IPS-15b (cell line): ENCODE measurements at regions not wholly inside any gene's neighbourhood (a gene's known extent, or its start where the extent isn't known, plus 50 kb on each side); places are given as distances from the start of the nearest gene placed in this dataset.
"Not testable (repeated sequence)": the region's sequence is repeated elsewhere in the genome, so short reads cannot be mapped to it uniquely, and the experiment has no call there.

ENCODE experiments used
- H3K27me3 ChIP-seq: one replicate; pipeline ENCODE4 v1.6.1; 2013; ENCODE audit warnings: low read length; ENCODE audit not compliant: control insufficient read depth, insufficient read depth
- H3K36me3 ChIP-seq: one replicate; pipeline ENCODE4 v1.6.1; 2013; ENCODE audit warnings: low read length; ENCODE audit not compliant: control insufficient read depth, insufficient read depth
- H3K4me1 ChIP-seq: one replicate; pipeline ENCODE4 v1.6.1; 2013; ENCODE audit warnings: mild to moderate bottlenecking, low read length; ENCODE audit not compliant: control insufficient read depth, insufficient read depth
- H3K4me3 ChIP-seq: one replicate; pipeline ENCODE4 v1.5.1; 2013; ENCODE audit warnings: low read depth, low read length
- H3K9ac ChIP-seq: one replicate; pipeline ENCODE4 v1.6.1; 2013; ENCODE audit warnings: low read depth, mild to moderate bottlenecking, low read length
- H3K9me3 ChIP-seq: one replicate; pipeline ENCODE4 v1.6.1; 2013; ENCODE audit warnings: mild to moderate bottlenecking, low read length; ENCODE audit not compliant: control insufficient read depth, insufficient read depth

- no peak overlapping the region for H3K4me3 ChIP-seq
- H3K36me3 ChIP-seq, result no peaks in the 10 kb centered on the region
- H3K4me1 ChIP-seq, result peaks cover 8% of the 10 kb centered on the region
- H3K9me3 ChIP-seq, result no peaks in the 10 kb centered on the region
- no peak overlapping the region for H3K9ac ChIP-seq
- no peaks in the 10 kb centered on the region for H3K27me3 ChIP-seq
These were observed 197.6 kb downstream of the BCL11A start for GRCh38 chr2:60355849-60356261.

- Histone ChIP-seq H3K9ac (no peak overlapping the region), H3K36me3 (no peaks in the 10 kb centered on the region), H3K4me3 (no peak overlapping the region), H3K4me1 (peaks cover 8% of the 10 kb centered on the region), H3K9me3 (no peaks in the 10 kb centered on the region), H3K27me3 (no peaks in the 10 kb centered on the region)
These were observed 198.7 kb downstream of the BCL11A start for GRCh38 chr2:60354713-60355112.

- H3K9ac ChIP-seq, result no peak overlapping the region
- H3K4me1 ChIP-seq, result peaks cover 8% of the 10 kb centered on the region
- no peaks in the 10 kb centered on the region for H3K27me3 ChIP-seq
- no peak overlapping the region for H3K4me3 ChIP-seq
- no peaks in the 10 kb centered on the region for H3K36me3 ChIP-seq
- no peaks in the 10 kb centered on the region for H3K9me3 ChIP-seq
These were observed 199.6 kb downstream of the BCL11A start for GRCh38 chr2:60353863-60354262.

- Histone ChIP-seq H3K9me3 (no peaks in the 10 kb centered on the region), H3K4me3 (no peak overlapping the region), H3K36me3 (no peaks in the 10 kb centered on the region), H3K4me1 (peaks cover 8% of the 10 kb centered on the region), H3K27me3 (no peaks in the 10 kb centered on the region), H3K9ac (no peak overlapping the region)
These were observed 200.1 kb downstream of the BCL11A start for GRCh38 chr2:60353406-60353800.

GRCh38 chr2:60352491-60353405 lies 200.7 kb downstream of the BCL11A start:
- no peaks in the 10 kb centered on the region for H3K36me3 ChIP-seq
- H3K4me3 ChIP-seq, result no peak overlapping the region
- H3K4me1 ChIP-seq, result peaks cover 8% of the 10 kb centered on the region
- no peak overlapping the region for H3K9ac ChIP-seq
- H3K27me3 ChIP-seq, result no peaks in the 10 kb centered on the region
- no peaks in the 10 kb centered on the region for H3K9me3 ChIP-seq

GRCh38 chr2:60351802-60352201 lies 201.7 kb downstream of the BCL11A start:
- Histone ChIP-seq H3K9me3 (no peaks in the 10 kb centered on the region), H3K4me3 (no peak overlapping the region), H3K36me3 (no peaks in the 10 kb centered on the region), H3K9ac (no peak overlapping the region), H3K27me3 (no peaks in the 10 kb centered on the region), H3K4me1 (peaks cover 8% of the 10 kb centered on the region)

GRCh38 chr2:60351321-60351720 lies 202.1 kb downstream of the BCL11A start:
- Histone ChIP-seq H3K27me3 (no peaks in the 10 kb centered on the region), H3K36me3 (no peaks in the 10 kb centered on the region), H3K4me3 (no peak overlapping the region), H3K9ac (no peak overlapping the region), H3K9me3 (no peaks in the 10 kb centered on the region), H3K4me1 (peaks cover 8% of the 10 kb centered on the region)

- Histone ChIP-seq H3K9ac (no peak overlapping the region), H3K4me3 (no peak overlapping the region), H3K9me3 (no peaks in the 10 kb centered on the region), H3K4me1 (peaks cover 8% of the 10 kb centered on the region), H3K36me3 (no peaks in the 10 kb centered on the region), H3K27me3 (no peaks in the 10 kb centered on the region)
These were observed 202.7 kb downstream of the BCL11A start for GRCh38 chr2:60350791-60351190.

- Histone ChIP-seq H3K4me1 (no peaks in the 10 kb centered on the region), H3K4me3 (no peak overlapping the region), H3K9ac (no peak overlapping the region), H3K36me3 (no peaks in the 10 kb centered on the region), H3K27me3 (no peaks in the 10 kb centered on the region), H3K9me3 (no peaks in the 10 kb centered on the region)
These were observed 205.7 kb downstream of the BCL11A start for GRCh38 chr2:60347781-60348180.

GRCh38 chr2:60342491-60342890 lies 211.0 kb downstream of the BCL11A start:
- H3K9ac ChIP-seq, result not testable (repeated sequence)

GRCh38 chr2:60341151-60341550 lies 212.3 kb downstream of the BCL11A start:
- no peaks in the 10 kb centered on the region for H3K27me3 ChIP-seq
- H3K4me3 ChIP-seq, result no peak overlapping the region
- H3K9me3 ChIP-seq, result no peaks in the 10 kb centered on the region
- no peaks in the 10 kb centered on the region for H3K36me3 ChIP-seq
- no peak overlapping the region for H3K9ac ChIP-seq
- H3K4me1 ChIP-seq, result peaks cover 5% of the 10 kb centered on the region

More at GRCh38 chr2:60342491-60342890, 211.0 kb downstream of the BCL11A start:
- not testable (repeated sequence) for H3K9me3 ChIP-seq, H3K4me1 ChIP-seq, H3K36me3 ChIP-seq, H3K27me3 ChIP-seq, H3K4me3 ChIP-seq

- H3K4me1 ChIP-seq, result peaks cover 5% of the 10 kb centered on the region
- H3K36me3 ChIP-seq, result no peaks in the 10 kb centered on the region
- H3K9me3 ChIP-seq, result no peaks in the 10 kb centered on the region
- no peak overlapping the region for H3K9ac ChIP-seq
- H3K27me3 ChIP-seq, result no peaks in the 10 kb centered on the region
- no peak overlapping the region for H3K4me3 ChIP-seq
These were observed 214.2 kb downstream of the BCL11A start for GRCh38 chr2:60339286-60339685.
